PFSK-1 (cell line): ENCODE measurements at regions not wholly inside any gene's neighbourhood (a gene's known extent, or its start where the extent isn't known, plus 50 kb on each side); places are given as distances from the start of the nearest gene placed in this dataset.

ENCODE experiments used
- POLR2AphosphoS5 ChIP-seq: IDR thresholded peaks from 2 replicates; pipeline ENCODE4 v1.6.1; 2012; ENCODE audit warnings: low read depth, mild to moderate bottlenecking, control low read depth, low read length, moderate library complexity
- SIN3A ChIP-seq: IDR thresholded peaks from 2 replicates; pipeline ENCODE4 v1.6.1; 2012; ENCODE audit warnings: mild to moderate bottlenecking, low read length, moderate library complexity, borderline replicate concordance; ENCODE audit not compliant: insufficient read depth

GRCh38 chr13:34172048-34172447 lies 354.1 kb downstream of the RFC3 start:
- TF ChIP-seq SIN3A (no peak), POLR2AphosphoS5 (no peak)
